ENCODE measurements at regions not wholly inside any gene's neighbourhood (a gene's known extent, or its start where the extent isn't known, plus 50 kb on each side); places are given as distances from the start of the nearest gene placed in this dataset.

DNA sequence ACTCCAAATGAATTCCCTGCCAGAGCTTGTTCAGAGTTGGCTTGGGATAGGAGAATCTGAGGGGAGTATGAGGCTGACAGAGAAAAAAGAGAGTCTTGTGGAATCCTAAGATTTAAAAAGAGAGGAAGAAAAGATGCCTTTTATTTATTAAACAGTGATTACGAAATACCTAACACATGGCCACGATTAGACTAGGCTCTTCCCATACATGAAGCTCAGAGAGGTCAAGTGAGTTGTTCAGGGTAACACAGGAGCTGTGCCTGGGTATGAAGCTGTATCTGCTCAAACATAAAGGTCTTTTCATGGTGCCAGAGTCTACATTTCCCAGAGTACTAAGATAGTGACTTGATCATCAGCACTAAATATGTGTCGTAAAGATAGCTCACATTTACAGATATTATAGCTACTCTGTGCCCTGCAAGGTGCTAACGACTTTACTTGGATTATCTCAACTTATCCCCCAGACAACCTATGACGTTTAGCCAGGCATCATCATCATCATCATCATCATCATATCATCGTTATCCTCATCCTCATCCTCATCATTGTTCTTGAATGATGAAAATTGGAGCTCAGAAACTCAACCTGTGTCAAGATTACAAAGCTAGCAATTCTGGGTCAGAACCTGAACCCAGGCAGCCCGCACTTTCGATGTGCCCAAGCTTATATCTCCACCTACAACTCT, 500.8 kb downstream of the NPIPA7 start:
- H3K4me1 ChIP-seq, result no peaks in the 10 kb centered on the region
- no peaks in the 10 kb centered on the region for H3K27me3 ChIP-seq
- H3K4me3 ChIP-seq, result no peak overlapping the region
- H3K9me3 ChIP-seq, result no peaks in the 10 kb centered on the region
- no peak overlapping the region for H3K9ac ChIP-seq
- no peak overlapping the region for H3K27ac ChIP-seq
- no peaks in the 10 kb centered on the region for H3K36me3 ChIP-seq
- H3K4me2 ChIP-seq, result no peak overlapping the region
- no peak for TF ChIP-seq Cebpa-rat (IDR thresholded peaks at IDR 0.05)
- no peaks in the 10 kb centered on the region for H4K20me1 ChIP-seq

DNA sequence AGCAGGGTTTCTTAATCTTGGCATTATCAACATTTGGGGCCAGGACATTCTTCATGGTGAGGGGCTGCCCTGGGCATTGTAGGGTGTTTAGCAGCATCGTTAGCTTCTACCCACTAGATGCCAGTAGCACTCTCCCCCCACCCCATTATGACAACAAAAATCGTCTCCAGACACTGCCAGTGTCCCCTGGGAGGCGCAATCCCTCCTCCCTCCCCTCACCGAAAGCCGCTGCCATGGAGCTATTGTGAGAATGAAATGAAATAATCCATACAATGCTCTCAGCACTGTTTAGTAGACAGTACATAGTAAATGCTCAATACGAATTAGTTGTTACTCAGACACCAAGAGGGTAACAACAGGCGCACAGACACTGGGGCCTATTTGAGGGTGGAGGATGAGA, 502.9 kb downstream of the NPIPA7 start:
- H3K27me3 ChIP-seq, result no peaks in the 10 kb centered on the region
- no peaks in the 10 kb centered on the region for H3K4me1 ChIP-seq
- no peaks in the 10 kb centered on the region for H3K36me3 ChIP-seq
- no peak overlapping the region for H3K4me3 ChIP-seq
- H3K4me2 ChIP-seq, result no peak overlapping the region
- H4K20me1 ChIP-seq, result no peaks in the 10 kb centered on the region
- no peaks in the 10 kb centered on the region for H3K9me3 ChIP-seq
- H3K27ac ChIP-seq, result no peak overlapping the region
- no peak overlapping the region for H3K9ac ChIP-seq
- no peak for TF ChIP-seq Cebpa-rat (IDR thresholded peaks at IDR 0.05)

DNA sequence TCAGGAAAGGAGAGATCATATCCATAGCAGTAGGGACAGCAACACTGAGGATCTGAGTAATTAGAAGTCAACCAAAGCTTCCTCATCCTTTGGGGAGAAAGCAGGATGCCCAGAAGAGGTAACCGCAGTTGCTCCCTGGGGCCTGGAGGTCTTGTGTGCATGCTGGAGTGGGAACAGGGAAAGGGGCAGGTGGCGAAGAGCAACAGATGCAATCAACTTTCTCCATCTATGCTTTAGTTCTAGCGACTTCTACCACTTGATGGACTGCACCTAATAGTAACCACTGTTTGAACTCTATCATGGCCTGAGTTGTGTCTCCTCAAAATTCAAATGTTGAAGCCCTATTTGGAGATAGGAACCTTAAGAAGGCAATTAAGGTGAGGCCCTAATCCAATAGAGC, 503.8 kb downstream of the NPIPA7 start:
- H3K27me3 ChIP-seq, result no peaks in the 10 kb centered on the region
- no peak overlapping the region for H3K4me2 ChIP-seq
- H3K36me3 ChIP-seq, result no peaks in the 10 kb centered on the region
- no peak overlapping the region for H3K27ac ChIP-seq
- no peaks in the 10 kb centered on the region for H3K9me3 ChIP-seq
- H4K20me1 ChIP-seq, result no peaks in the 10 kb centered on the region
- H3K4me3 ChIP-seq, result no peak overlapping the region
- no peak overlapping the region for H3K9ac ChIP-seq
- no peaks in the 10 kb centered on the region for H3K4me1 ChIP-seq
- TF ChIP-seq Cebpa-rat (IDR thresholded peaks at IDR 0.05), result no peak

DNA sequence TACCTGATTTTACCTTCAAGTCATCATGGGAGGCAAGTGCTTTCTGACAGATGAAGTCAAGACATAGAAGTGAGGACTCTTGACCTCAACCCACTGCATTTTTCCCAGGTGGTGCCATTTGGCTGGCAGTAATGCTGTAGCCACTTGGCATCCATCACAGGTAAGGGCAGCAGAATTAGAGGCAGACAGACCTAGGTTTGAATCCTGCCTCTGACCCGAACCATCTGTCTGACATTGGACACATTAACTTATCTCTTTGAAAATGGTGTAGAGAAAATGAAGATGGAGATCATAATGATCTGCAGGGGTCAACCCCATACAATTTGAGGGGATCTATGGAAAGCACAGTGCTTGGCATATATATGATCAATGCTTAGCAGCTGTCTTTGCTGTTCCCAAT, 505.5 kb downstream of the NPIPA7 start:
- no peaks in the 10 kb centered on the region for H3K4me1 ChIP-seq
- TF ChIP-seq Cebpa-rat (IDR thresholded peaks at IDR 0.05), result no peak
- H3K4me2 ChIP-seq, result no peak overlapping the region
- H3K9me3 ChIP-seq, result no peaks in the 10 kb centered on the region
- no peaks in the 10 kb centered on the region for H3K27me3 ChIP-seq
- no peak overlapping the region for H3K4me3 ChIP-seq
- H3K27ac ChIP-seq, result no peak overlapping the region
- no peak overlapping the region for H3K9ac ChIP-seq
- H4K20me1 ChIP-seq, result no peaks in the 10 kb centered on the region
- H3K36me3 ChIP-seq, result no peaks in the 10 kb centered on the region

DNA sequence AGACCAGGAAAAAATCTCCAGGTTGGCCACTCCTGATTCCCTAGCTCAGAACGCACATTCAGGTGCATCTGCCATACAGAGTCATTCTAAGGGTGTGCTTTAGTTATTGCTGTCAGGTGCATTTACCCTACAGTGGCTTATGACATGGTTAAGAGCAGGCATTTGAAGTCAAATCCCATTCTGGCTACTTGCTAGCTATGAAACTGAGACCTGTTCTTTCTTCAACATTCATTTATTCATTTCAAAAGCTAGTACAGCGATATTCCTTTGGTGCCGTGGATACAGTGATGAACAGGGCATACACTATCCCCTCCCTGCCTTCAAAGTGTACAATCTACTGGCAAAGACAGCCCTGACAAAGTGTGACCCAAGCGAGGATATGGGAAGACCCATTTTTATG, 508.3 kb downstream of the NPIPA7 start:
- H3K4me1 ChIP-seq, result no peaks in the 10 kb centered on the region
- H3K4me2 ChIP-seq, result no peak overlapping the region
- H3K27me3 ChIP-seq, result no peaks in the 10 kb centered on the region
- no peaks in the 10 kb centered on the region for H3K9me3 ChIP-seq
- no peak for TF ChIP-seq Cebpa-rat (IDR thresholded peaks at IDR 0.05)
- H3K4me3 ChIP-seq, result no peak overlapping the region
- no peak overlapping the region for H3K27ac ChIP-seq
- H4K20me1 ChIP-seq, result no peaks in the 10 kb centered on the region
- H3K9ac ChIP-seq, result no peak overlapping the region
- H3K36me3 ChIP-seq, result no peaks in the 10 kb centered on the region

DNA sequence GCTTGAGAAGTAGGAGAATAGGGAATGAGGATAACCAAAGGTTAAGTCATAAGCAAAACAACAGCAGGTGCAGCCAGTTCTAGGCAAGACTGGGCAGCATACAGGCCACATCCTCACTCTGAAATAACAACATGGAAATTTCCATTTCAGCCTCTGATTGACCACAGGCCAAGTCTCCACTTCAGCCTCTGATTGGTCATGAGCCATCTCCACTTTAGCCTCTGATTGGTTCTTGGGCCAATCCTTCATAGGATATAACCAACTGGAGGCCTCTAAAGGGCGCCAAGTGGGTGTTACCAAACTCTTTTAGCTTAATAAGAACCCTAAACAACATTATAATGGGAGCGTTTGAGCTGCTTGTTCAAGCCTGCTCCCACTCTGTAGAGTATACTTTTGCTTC, 512.0 kb downstream of the NPIPA7 start:
- Histone ChIP-seq H3K4me2 (no peak overlapping the region), H3K36me3 (no peaks in the 10 kb centered on the region), H3K4me1 (no peaks in the 10 kb centered on the region), H3K27ac (no peak overlapping the region), H3K9ac (no peak overlapping the region), H3K27me3 (no peaks in the 10 kb centered on the region), H3K9me3 (no peaks in the 10 kb centered on the region), H4K20me1 (no peaks in the 10 kb centered on the region), H3K4me3 (no peak overlapping the region)
- no peak for TF ChIP-seq Cebpa-rat (IDR thresholded peaks at IDR 0.05)

DNA sequence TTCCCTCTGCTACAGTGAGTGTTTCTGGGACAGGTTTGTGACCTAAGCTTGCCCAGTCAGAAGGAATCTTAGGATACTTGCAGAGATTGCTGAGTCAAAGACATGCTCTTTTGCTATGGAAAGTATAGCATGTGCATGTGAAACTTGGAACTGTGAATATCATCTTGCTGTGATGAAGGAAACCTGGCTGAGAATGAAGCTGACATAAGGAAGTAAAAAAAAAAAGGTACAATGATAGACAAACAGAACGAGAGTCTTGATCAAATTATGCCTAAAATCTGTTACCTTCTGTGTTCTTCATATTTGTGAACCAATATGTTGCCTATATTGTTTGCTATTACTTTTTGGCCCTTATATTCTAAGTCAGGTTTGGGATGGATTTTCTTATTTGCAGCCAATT, 525.7 kb downstream of the NPIPA7 start:
- Histone ChIP-seq H3K27me3 (no peaks in the 10 kb centered on the region), H3K4me2 (no peak overlapping the region), H3K36me3 (no peaks in the 10 kb centered on the region), H4K20me1 (no peaks in the 10 kb centered on the region), H3K9ac (no peak overlapping the region), H3K4me1 (peaks cover 4% of the 10 kb centered on the region), H3K4me3 (no peak overlapping the region), H3K27ac (no peak overlapping the region), H3K9me3 (peaks cover 10% of the 10 kb centered on the region; the same call in 1 of the 2 replicates)
- no peak for TF ChIP-seq Cebpa-rat (IDR thresholded peaks at IDR 0.05)

DNA sequence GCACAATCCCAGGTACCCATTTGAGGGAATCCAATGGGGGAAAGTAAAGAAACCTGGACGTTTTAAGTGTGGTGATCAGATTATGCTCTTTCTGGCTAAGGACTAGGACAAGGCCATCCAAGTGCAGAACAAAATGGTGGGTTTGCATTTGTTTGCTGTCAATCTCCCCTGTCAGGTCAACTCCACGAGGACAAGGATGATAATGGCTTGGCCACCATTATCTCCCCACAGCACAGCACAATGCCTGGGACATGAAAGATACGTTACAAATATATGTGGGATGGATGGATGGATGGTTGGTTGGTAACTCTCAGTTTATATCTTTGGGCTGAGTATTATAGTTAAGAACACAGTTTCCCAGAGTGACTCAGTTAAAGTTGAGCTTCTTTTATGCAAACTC, 526.9 kb downstream of the NPIPA7 start:
- TF ChIP-seq Cebpa-rat (IDR thresholded peaks at IDR 0.05), result no peak
- Histone ChIP-seq H3K4me2 (no peak overlapping the region), H3K27ac (no peak overlapping the region), H3K36me3 (no peaks in the 10 kb centered on the region), H3K4me1 (peaks cover 8% of the 10 kb centered on the region), H3K27me3 (no peaks in the 10 kb centered on the region), H3K4me3 (no peak overlapping the region), H3K9me3 (peaks cover 10% of the 10 kb centered on the region; the same call in 1 of the 2 replicates), H4K20me1 (no peaks in the 10 kb centered on the region), H3K9ac (no peak overlapping the region)

DNA sequence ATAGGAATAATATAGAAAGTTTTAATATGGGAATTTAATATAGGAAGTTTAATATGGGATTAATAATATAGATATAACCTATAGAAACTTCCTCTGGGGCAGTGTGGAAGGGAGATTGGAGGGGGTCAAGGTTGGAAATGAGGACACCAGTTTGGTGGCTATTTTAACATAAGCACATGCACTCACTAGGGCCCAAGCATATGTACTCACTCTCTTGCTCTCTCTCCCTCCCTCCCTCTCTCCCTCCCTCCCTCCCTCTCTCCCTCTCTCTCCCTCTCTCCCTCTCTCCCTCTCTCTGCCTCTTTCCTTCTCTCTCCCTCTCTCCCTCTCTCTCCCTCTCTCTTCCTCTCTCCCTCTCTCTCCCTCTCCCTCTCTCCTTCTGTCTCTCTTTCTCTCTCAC, 528.1 kb downstream of the NPIPA7 start:
- H3K4me2 ChIP-seq, result no peak overlapping the region
- H3K36me3 ChIP-seq, result no peaks in the 10 kb centered on the region
- no peak overlapping the region for H3K27ac ChIP-seq
- TF ChIP-seq Cebpa-rat (IDR thresholded peaks at IDR 0.05), result no peak
- no peaks in the 10 kb centered on the region for H3K27me3 ChIP-seq
- peaks cover 8% of the 10 kb centered on the region for H3K9me3 ChIP-seq
- H3K4me1 ChIP-seq, result peaks cover 8% of the 10 kb centered on the region
- no peak overlapping the region for H3K9ac ChIP-seq
- H3K4me3 ChIP-seq, result no peak overlapping the region
- H4K20me1 ChIP-seq, result no peaks in the 10 kb centered on the region

DNA sequence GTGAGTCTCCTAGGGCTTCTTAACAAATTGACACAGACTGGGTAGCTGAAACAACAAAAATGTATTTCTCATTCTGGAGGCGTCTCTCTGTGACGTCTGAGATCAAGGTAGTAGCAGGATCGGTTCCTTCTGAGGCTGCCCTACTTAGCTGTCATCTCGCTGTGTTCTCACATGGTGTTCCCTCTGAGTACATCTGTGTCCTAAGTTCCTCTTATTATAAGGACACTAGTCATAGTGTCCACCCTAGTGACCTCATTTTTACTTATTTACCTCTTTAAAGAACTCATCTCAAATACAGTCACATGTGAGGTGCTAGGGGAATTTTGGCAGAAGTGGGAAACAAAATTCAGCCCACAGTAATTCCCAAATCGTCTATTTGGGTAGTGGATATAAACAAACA, 529.1 kb downstream of the NPIPA7 start:
- H3K4me1 ChIP-seq, result peaks cover 8% of the 10 kb centered on the region
- TF ChIP-seq Cebpa-rat (IDR thresholded peaks at IDR 0.05), result no peak
- no peak overlapping the region for H3K4me3 ChIP-seq
- H3K9ac ChIP-seq, result no peak overlapping the region
- no peaks in the 10 kb centered on the region for H4K20me1 ChIP-seq
- H3K4me2 ChIP-seq, result no peak overlapping the region
- no peaks in the 10 kb centered on the region for H3K27me3 ChIP-seq
- no peaks in the 10 kb centered on the region for H3K36me3 ChIP-seq
- peaks cover 8% of the 10 kb centered on the region for H3K9me3 ChIP-seq
- H3K27ac ChIP-seq, result no peak overlapping the region

DNA sequence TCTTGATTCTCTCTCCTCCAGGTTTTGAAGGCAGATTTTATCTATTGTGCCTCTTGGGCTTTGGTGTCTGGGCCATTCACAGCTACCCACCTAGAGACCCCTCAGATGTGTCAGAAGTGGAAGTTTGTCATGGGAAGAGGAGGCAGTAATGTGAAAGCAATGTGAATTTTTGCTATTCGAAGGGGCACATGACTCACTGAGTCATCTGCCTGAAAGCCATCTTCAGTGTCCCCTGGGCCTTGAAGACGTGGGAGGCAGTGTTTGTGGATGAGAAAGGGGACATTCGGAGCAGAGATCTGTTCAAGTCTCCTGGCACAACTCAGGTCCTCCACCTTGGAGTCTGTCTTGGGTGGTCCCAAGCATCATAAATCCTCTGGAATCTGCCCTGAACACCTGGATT, 530.2 kb downstream of the NPIPA7 start:
- no peak overlapping the region for H3K9ac ChIP-seq
- H3K4me3 ChIP-seq, result no peak overlapping the region
- peaks cover 8% of the 10 kb centered on the region for H3K9me3 ChIP-seq
- H4K20me1 ChIP-seq, result no peaks in the 10 kb centered on the region
- no peaks in the 10 kb centered on the region for H3K27me3 ChIP-seq
- no peaks in the 10 kb centered on the region for H3K36me3 ChIP-seq
- 0 out of 2 replicates have a peak overlapping the region, but pooled peaks have one; percentile 7 for H3K4me2 ChIP-seq
- TF ChIP-seq Cebpa-rat (IDR thresholded peaks at IDR 0.05), result no peak
- H3K4me1 ChIP-seq, result peaks cover 8% of the 10 kb centered on the region
- H3K27ac ChIP-seq, result no peak overlapping the region
